ENCODE measurements at regions not wholly inside any gene's neighbourhood (a gene's known extent, or its start where the extent isn't known, plus 50 kb on each side); places are given as distances from the start of the nearest gene placed in this dataset.

DNA sequence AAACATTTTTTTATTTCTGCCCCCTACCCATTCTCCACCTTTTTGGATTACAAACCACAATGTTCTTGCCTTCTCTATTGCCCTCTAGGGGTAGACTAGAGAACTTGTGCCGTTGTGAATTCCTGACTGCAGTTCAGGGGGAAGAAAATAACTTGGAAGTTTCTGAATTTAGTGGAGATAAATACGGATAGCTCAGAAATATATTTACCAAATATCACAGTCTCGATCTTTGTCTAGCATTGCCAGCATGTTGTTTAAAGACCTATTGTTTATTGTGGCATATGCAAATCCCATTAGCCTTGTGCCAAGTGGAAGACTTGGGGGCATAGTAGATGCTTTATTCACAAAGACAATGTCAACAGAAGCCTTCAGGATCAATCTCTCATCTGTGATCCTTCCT is 154.1 kb upstream of the MMS22L start:
- DNase-seq (ENCODE audit: low spot score) (no peak), ATAC-seq (ENCODE audit: insufficient number of reproducible peaks, low FRiP score, low read depth) (no peak)
- Histone ChIP-seq H3K4me1 (ENCODE audit: control insufficient read depth in 1 of 2, low read depth in 2 of 2) (no peaks in the 10 kb centered on the region), H3K9me3 (no peaks in the 10 kb centered on the region), H3K27ac (no peak overlapping the region), H3K36me3 (no peaks in the 10 kb centered on the region), H3K27me3 (replicated peaks; ENCODE audit: insufficient read depth) (no peaks in the 10 kb centered on the region), H3K4me3 (no peak overlapping the region)
- TF ChIP-seq, protein P1, sequence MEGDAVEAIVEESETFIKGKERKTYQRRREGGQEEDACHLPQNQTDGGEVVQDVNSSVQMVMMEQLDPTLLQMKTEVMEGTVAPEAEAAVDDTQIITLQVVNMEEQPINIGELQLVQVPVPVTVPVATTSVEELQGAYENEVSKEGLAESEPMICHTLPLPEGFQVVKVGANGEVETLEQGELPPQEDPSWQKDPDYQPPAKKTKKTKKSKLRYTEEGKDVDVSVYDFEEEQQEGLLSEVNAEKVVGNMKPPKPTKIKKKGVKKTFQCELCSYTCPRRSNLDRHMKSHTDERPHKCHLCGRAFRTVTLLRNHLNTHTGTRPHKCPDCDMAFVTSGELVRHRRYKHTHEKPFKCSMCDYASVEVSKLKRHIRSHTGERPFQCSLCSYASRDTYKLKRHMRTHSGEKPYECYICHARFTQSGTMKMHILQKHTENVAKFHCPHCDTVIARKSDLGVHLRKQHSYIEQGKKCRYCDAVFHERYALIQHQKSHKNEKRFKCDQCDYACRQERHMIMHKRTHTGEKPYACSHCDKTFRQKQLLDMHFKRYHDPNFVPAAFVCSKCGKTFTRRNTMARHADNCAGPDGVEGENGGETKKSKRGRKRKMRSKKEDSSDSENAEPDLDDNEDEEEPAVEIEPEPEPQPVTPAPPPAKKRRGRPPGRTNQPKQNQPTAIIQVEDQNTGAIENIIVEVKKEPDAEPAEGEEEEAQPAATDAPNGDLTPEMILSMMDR (IDR thresholded peaks at IDR 0.05): no peak

DNA sequence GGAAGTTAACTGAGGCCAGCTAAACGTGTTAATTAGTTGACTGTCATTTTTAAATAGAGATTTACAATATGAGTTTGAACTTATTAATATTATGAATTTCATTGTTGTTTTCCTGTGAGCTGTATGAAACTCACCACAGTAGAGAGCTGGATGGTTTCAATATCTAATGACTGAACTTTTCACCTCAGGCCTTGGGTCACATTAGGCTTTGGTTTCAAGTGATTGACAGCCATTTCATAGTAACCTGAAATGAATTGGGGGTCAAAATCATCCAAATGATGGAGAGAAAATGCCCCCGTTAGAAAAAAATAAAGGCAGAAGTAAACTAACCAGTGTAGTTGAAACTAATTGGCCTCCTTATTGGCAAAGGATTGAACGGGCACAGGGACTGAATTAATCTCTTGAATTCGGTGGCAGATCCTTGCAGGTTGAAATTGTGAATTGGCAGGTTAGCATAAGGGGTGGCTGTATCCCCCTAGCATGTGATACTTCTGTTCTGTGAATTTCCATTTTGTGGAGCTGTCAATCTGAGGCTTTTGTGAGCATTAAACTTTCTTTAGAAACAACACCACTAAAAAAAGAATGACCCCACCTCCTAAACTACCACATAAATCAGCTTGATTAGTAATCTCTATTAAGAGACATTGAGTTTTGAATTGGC is 155.1 kb upstream of the MMS22L start:
- Histone ChIP-seq H3K4me1 (ENCODE audit: control insufficient read depth in 1 of 2, low read depth in 2 of 2) (no peaks in the 10 kb centered on the region), H3K27me3 (replicated peaks; ENCODE audit: insufficient read depth) (no peaks in the 10 kb centered on the region), H3K27ac (no peak overlapping the region), H3K9me3 (no peaks in the 10 kb centered on the region), H3K4me3 (no peak overlapping the region), H3K36me3 (no peaks in the 10 kb centered on the region)
- ATAC-seq (ENCODE audit: insufficient number of reproducible peaks, low FRiP score, low read depth) (no peak), DNase-seq (ENCODE audit: low spot score) (no peak)
- TF ChIP-seq, protein P1 (IDR thresholded peaks at IDR 0.05): no peak

DNA sequence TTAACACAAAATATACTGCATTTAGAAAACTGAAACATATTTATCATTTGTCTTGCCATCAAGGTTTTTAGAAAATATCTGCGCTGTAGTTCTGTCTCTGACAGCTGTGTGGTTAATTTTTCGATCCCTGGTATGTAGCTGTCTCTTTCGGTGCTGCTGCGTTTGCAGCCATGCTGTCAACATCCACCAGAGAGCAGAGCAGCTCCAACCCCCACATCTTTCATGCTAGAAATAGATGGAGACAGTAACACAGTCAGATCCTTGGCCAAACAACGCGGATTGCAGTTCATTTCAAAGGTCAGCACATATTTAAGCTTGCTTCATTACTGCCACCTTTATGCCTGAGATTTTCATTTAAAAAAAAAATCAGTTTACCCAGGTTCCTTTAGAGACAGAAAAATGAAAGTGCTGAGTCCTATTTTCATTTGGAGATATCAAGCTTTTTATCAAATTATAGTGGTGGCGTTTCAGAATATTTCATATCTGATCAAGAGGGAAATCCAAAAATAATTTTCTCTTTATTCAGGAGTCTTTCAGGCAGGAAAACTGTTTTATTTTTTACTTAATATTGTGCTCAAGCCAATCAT is 157.7 kb upstream of the MMS22L start:
- no peaks in the 10 kb centered on the region for H3K4me1 ChIP-seq (ENCODE audit: control insufficient read depth in 1 of 2, low read depth in 2 of 2)
- ATAC-seq (ENCODE audit: insufficient number of reproducible peaks, low FRiP score, low read depth) (no peak), DNase-seq (ENCODE audit: low spot score) (no peak)
- no peaks in the 10 kb centered on the region for H3K9me3 ChIP-seq
- no peaks in the 10 kb centered on the region for H3K36me3 ChIP-seq
- H3K27ac ChIP-seq: no peak overlapping the region
- H3K4me3 ChIP-seq: no peak overlapping the region
- TF ChIP-seq, protein P1 (IDR thresholded peaks at IDR 0.05): no peak
- no peaks in the 10 kb centered on the region for H3K27me3 ChIP-seq (replicated peaks; ENCODE audit: insufficient read depth)

DNA sequence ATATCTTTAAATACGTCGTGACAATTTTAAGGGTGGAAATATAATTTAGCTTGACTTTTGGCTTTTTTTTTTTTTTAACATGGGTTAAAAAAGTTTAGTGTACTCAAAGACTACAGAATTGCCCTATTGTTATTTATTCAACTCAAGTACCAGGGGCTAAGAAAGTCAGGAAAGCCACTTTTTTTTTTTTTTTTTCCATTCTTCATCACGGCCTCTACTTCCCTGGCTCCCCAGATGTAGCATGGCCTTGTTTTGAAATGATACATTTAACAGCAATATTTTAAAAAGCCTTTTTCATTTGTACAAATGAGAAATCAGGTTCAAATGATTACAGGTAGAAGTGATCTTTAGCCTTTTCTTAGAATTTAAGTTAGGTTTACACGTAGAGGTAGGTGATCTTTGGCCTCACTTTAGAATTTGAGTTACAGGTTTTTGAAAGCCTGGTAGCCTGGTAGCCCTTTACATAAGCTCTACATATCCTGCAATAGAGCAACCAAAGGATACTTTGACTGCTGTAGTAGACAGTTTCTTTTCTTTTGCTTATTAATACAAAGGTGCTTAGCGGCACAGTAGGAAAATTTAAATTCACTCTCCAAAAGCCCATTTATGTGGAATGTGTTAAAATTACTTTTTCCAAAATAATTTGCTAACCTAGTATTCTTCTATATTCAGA is 160.5 kb upstream of the MMS22L start:
- no peak for ATAC-seq (ENCODE audit: insufficient number of reproducible peaks, low FRiP score, low read depth)
- H3K9me3 ChIP-seq: no peaks in the 10 kb centered on the region
- DNase-seq (ENCODE audit: low spot score): no peak
- no peak overlapping the region for H3K27ac ChIP-seq
- H3K27me3 ChIP-seq (replicated peaks; ENCODE audit: insufficient read depth): no peaks in the 10 kb centered on the region
- H3K4me3 ChIP-seq: no peak overlapping the region
- no peaks in the 10 kb centered on the region for H3K36me3 ChIP-seq
- H3K4me1 ChIP-seq (ENCODE audit: control insufficient read depth in 1 of 2, low read depth in 2 of 2): no peaks in the 10 kb centered on the region
- TF ChIP-seq, protein P1 (IDR thresholded peaks at IDR 0.05): no peak

- no peaks in the 10 kb centered on the region for H3K36me3 ChIP-seq
- no peaks in the 10 kb centered on the region for H3K9me3 ChIP-seq
- DNase-seq (ENCODE audit: low spot score) (no peak), ATAC-seq (ENCODE audit: insufficient number of reproducible peaks, low FRiP score, low read depth) (no peak)
- no peak overlapping the region for H3K4me3 ChIP-seq
- H3K4me1 ChIP-seq (ENCODE audit: control insufficient read depth in 1 of 2, low read depth in 2 of 2): no peaks in the 10 kb centered on the region
- no peaks in the 10 kb centered on the region for H3K27me3 ChIP-seq (replicated peaks; ENCODE audit: insufficient read depth)
- no peak overlapping the region for H3K27ac ChIP-seq
- TF ChIP-seq, protein P1 (IDR thresholded peaks at IDR 0.05): no peak
Observed at GRCh38 chr6:97445407-97445806, 162.4 kb upstream of the MMS22L start.
